H9 (cell line): ENCODE measurements at regions not wholly inside any gene's neighbourhood (a gene's known extent, or its start where the extent isn't known, plus 50 kb on each side); places are given as distances from the start of the nearest gene placed in this dataset.
"Not testable (repeated sequence)": the region's sequence is repeated elsewhere in the genome, so short reads cannot be mapped to it uniquely, and the experiment has no call there.

Experiments
- DNase-seq: peaks from one replicate; pipeline ENCODE4 v3.0.0-alpha.2; 2017
- H2AFZ ChIP-seq: one replicate; pipeline ENCODE4 v1.6.1; 2013; ENCODE audit warnings: mild to moderate bottlenecking, low read length, control low read depth, moderate library complexity
- H2AK5ac ChIP-seq: 2 replicates; pipeline ENCODE4 v1.6.1; 2013; ENCODE audit warnings: low read length, control low read depth, mixed read lengths; ENCODE audit not compliant: insufficient read length
- H2BK120ac ChIP-seq: one replicate; pipeline ENCODE4 v1.6.1; 2013; ENCODE audit warnings: low read depth, mild to moderate bottlenecking, low read length, control low read depth, inconsistent platforms; ENCODE audit not compliant: poor library complexity, severe bottlenecking
- H2BK12ac ChIP-seq: 2 replicates; pipeline ENCODE4 v1.6.1; 2013; ENCODE audit warnings: low read length, control low read depth, mixed read lengths, low read depth; ENCODE audit not compliant: insufficient read length
- H2BK15ac ChIP-seq: 2 replicates; pipeline ENCODE4 v1.6.1; 2013; ENCODE audit warnings: low read depth, low read length, control low read depth
- H2BK20ac ChIP-seq: one replicate; pipeline ENCODE4 v1.6.1; 2013; ENCODE audit warnings: low read depth, mild to moderate bottlenecking, low read length, control low read depth, inconsistent platforms; ENCODE audit not compliant: poor library complexity, severe bottlenecking
- H2BK5ac ChIP-seq: 2 replicates; pipeline ENCODE4 v1.6.1; 2013; ENCODE audit warnings: low read length, control low read depth, mixed read lengths; ENCODE audit not compliant: insufficient read length
- H3K14ac ChIP-seq: 2 replicates; pipeline ENCODE4 v1.6.1; 2013; ENCODE audit warnings: low read length, control low read depth; ENCODE audit not compliant: insufficient read depth
- H3K18ac ChIP-seq: 2 replicates; pipeline ENCODE4 v1.6.1; 2013; ENCODE audit warnings: low read depth, mild to moderate bottlenecking, mixed read lengths, low read length, control low read depth; ENCODE audit not compliant: insufficient read length
- H3K23ac ChIP-seq: 2 replicates; pipeline ENCODE4 v1.6.1; 2013; ENCODE audit warnings: low read length, control low read depth, mixed read lengths, low read depth; ENCODE audit not compliant: insufficient read length
- H3K23me2 ChIP-seq: 2 replicates; pipeline ENCODE4 v1.6.1; 2013; ENCODE audit warnings: low read depth, mild to moderate bottlenecking, mixed read lengths, low read length, control low read depth; ENCODE audit not compliant: insufficient read length, poor library complexity, severe bottlenecking
- H3K27ac ChIP-seq: 2 replicates; pipeline ENCODE4 v1.5.1; 2013; ENCODE audit warnings: low read length, control low read depth, mixed read lengths, low read depth; ENCODE audit not compliant: insufficient read length
- H3K27me3 ChIP-seq: 2 replicates; pipeline ENCODE4 v1.6.1; 2013; ENCODE audit warnings: low read length, control low read depth, inconsistent platforms; ENCODE audit not compliant: insufficient read depth
- H3K4ac ChIP-seq: 2 replicates; pipeline ENCODE4 v1.6.1; 2013; ENCODE audit warnings: low read depth, mild to moderate bottlenecking, control low read depth, inconsistent platforms, low read length, moderate library complexity
- H3K4me1 ChIP-seq: 2 replicates; pipeline ENCODE4 v1.6.1; 2013; ENCODE audit warnings: low read length, control low read depth, inconsistent platforms; ENCODE audit not compliant: insufficient read depth
- H3K4me2 ChIP-seq: 2 replicates; pipeline ENCODE4 v1.6.1; 2013; ENCODE audit warnings: low read length, control low read depth, mixed read lengths; ENCODE audit not compliant: insufficient read length, insufficient read depth
- H3K56ac ChIP-seq: 2 replicates; pipeline ENCODE4 v1.6.1; 2013; ENCODE audit warnings: low read depth, mild to moderate bottlenecking, mixed read lengths, low read length, control low read depth; ENCODE audit not compliant: insufficient read length
- H3K79me1 ChIP-seq: 2 replicates; pipeline ENCODE4 v1.6.1; 2013; ENCODE audit warnings: low read depth, mild to moderate bottlenecking, moderate library complexity, low read length, control low read depth, inconsistent platforms; ENCODE audit not compliant: insufficient read depth, poor library complexity, severe bottlenecking
- H3K79me2 ChIP-seq: 2 replicates; pipeline ENCODE4 v1.6.1; 2013; ENCODE audit warnings: low read length, control low read depth, inconsistent platforms; ENCODE audit not compliant: insufficient read depth
- H3K9ac ChIP-seq: 2 replicates; pipeline ENCODE4 v1.6.1; 2013; ENCODE audit warnings: low read length, control low read depth, mixed read lengths; ENCODE audit not compliant: insufficient read length; ENCODE audit errors: extremely low read depth
- H3K9me3 ChIP-seq: one replicate; pipeline ENCODE4 v1.6.1; 2013; ENCODE audit warnings: low read depth, low read length, inconsistent platforms; ENCODE audit not compliant: control insufficient read depth
- H3T11ph ChIP-seq: one replicate; pipeline ENCODE4 v1.6.1; 2013; ENCODE audit warnings: mild to moderate bottlenecking, low read length, control low read depth, inconsistent platforms
- H4K20me1 ChIP-seq: one replicate; pipeline ENCODE4 v1.6.1; 2013; ENCODE audit not compliant: control insufficient read depth, insufficient read length, insufficient read depth
- H4K5ac ChIP-seq: 2 replicates; pipeline ENCODE4 v1.6.1; 2013; ENCODE audit warnings: low read depth, mild to moderate bottlenecking, mixed read lengths, low read length, control low read depth; ENCODE audit not compliant: insufficient read length
- H4K8ac ChIP-seq: replicated peaks from 2 replicates; pipeline ENCODE4 v1.6.1; 2013; ENCODE audit warnings: low read length, control low read depth, mixed read lengths, low read depth; ENCODE audit not compliant: insufficient read length
- H4K91ac ChIP-seq: 2 replicates; pipeline ENCODE4 v1.6.1; 2013; ENCODE audit warnings: low read depth, mild to moderate bottlenecking, moderate library complexity, mixed read lengths, low read length, control low read depth; ENCODE audit not compliant: insufficient read length
- H3K27ac Mint-ChIP-seq, 3 experiments: 2 replicates in 2 of 3; 3 replicates in 1 of 3; pipeline ENCODE4 v1.8.0; 2020 to 2021; ENCODE audit warnings: mixed read lengths in 3 of 3, mild to moderate bottlenecking in 1 of 3, moderate library complexity in 1 of 3
- H3K27me3 Mint-ChIP-seq: 2 replicates; pipeline ENCODE4 v1.8.0; 2021; ENCODE audit warnings: low read depth, mild to moderate bottlenecking, moderate library complexity, mixed read lengths
- H3K36me3 Mint-ChIP-seq, 3 experiments: 2 replicates in 2 of 3; 3 replicates in 1 of 3; pipeline ENCODE4 v1.8.0; 2020 to 2021; ENCODE audit warnings: low read depth in 3 of 3, mixed read lengths in 3 of 3; ENCODE audit not compliant: insufficient read depth in 1 of 3
- H3K4me1 Mint-ChIP-seq, 2 experiments: 2 replicates each; pipeline ENCODE4 v1.8.0; 2020; ENCODE audit warnings: mixed read lengths in 2 of 2
- H3K4me3 Mint-ChIP-seq, 2 experiments: 2 replicates in 1 of 2; 3 replicates in 1 of 2; pipeline ENCODE4 v1.8.0; 2020 to 2021; ENCODE audit warnings: mild to moderate bottlenecking in 2 of 2, mixed read lengths in 2 of 2, moderate library complexity in 1 of 2
- H3K9me3 Mint-ChIP-seq, 2 experiments: 2 replicates in 1 of 2; 3 replicates in 1 of 2; pipeline ENCODE4 v1.8.0; 2020; ENCODE audit warnings: mild to moderate bottlenecking in 2 of 2, mixed read lengths in 2 of 2, moderate library complexity in 1 of 2
- WGBS: extraction: QIAGEN DNeasy Blood & Tissue Kit; methylation state at CpG from one replicate; pipeline ENCODE4 v1.1.7; 2013; ENCODE audit warnings: missing lambda C conversion rate, low lambda C conversion rate, mixed read lengths; ENCODE audit not compliant: insufficient read length; ENCODE audit errors: extremely low coverage; 5-methylcytosine and 5-hydroxymethylcytosine counted together

DNA sequence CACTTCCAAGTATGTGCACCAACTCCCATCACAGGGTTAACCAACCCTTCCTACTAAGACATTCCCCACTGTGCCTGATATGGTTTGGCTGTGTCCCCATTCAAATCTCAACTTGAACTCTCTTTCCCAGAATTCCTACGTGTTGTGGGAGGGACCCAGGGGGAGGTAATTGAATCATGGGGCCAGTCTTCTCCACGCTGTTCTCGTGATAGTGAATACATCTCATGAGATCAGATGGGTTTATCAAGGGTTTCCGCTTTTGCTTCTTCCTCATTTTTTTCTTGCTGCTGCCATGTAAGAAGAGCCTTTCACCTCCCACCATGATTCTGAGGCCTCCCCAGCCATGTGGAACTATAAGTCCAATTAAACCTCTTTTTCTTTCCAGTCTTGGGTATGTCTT is 681.8 kb upstream of the TBX3 start:
- WGBS = no CpG with 5 or more reads among the region's 4 CpGs
- not testable (repeated sequence) for H2BK12ac ChIP-seq, H2AFZ ChIP-seq, H3K27ac Mint-ChIP-seq, H3K18ac ChIP-seq, H4K91ac ChIP-seq, H2BK5ac ChIP-seq, H3K4me1 Mint-ChIP-seq, H2AK5ac ChIP-seq, H3K4me2 ChIP-seq, H3K79me1 ChIP-seq, H3K9ac ChIP-seq, DNase-seq, H3K23ac ChIP-seq, H3K56ac ChIP-seq, H3K79me2 ChIP-seq, H3K14ac ChIP-seq, H3K23me2 ChIP-seq, H4K20me1 ChIP-seq, H3K27ac ChIP-seq, H2BK120ac ChIP-seq, H3K4me1 ChIP-seq, H3K4ac ChIP-seq, H3K27me3 ChIP-seq, H2BK20ac ChIP-seq, H2BK15ac ChIP-seq, H3K9me3 ChIP-seq, H4K8ac ChIP-seq, H3K27me3 Mint-ChIP-seq, H3T11ph ChIP-seq, H4K5ac ChIP-seq, H3K4me3 Mint-ChIP-seq
- Mint-ChIP-seq H3K36me3 (peaks cover 5 to 16% (median 8%) of the 10 kb centered on the region in 3 experiments; a peak in 3 of 7 replicates), H3K9me3 (peaks cover 18% of the 10 kb centered on the region in 2 experiments)
